HG02623 (cell line): ENCODE measurements at regions not wholly inside any gene's neighbourhood (a gene's known extent, or its start where the extent isn't known, plus 50 kb on each side); places are given as distances from the start of the nearest gene placed in this dataset.
"Not testable (repeated sequence)": the region's sequence is repeated elsewhere in the genome, so short reads cannot be mapped to it uniquely, and the experiment has no call there.

Source experiments
- ATAC-seq: cut with Tn5 transposase; IDR thresholded peaks from one replicate; pipeline ENCODE4 v1.9.1; 2021; ENCODE audit warnings: moderate library complexity; ENCODE audit not compliant: unreplicated experiment

- ATAC-seq: no peak
Observed at GRCh38 chr16:9141813-9142212, 50.4 kb downstream of the HAPSTR1 start.

DNA sequence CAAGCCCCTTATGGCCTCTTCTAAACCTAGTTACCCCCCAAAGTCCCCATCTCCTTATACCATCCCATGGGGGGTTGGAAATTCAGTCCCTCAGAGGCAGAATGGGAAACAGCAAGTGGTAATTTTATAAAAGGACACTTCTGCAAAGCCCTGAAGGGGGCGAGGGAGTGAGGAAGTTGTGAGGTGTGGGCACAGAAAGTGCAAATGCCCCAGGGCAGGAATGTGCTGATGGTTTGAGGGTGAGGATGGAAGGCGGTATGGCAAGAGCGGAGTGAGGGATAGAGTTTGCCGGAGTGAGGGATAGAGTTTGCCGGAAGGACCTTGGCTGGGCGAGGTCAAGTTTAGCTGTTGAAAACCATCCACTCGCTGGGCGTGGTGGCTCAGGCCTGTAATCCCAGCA, 52.7 kb downstream of the HAPSTR1 start:
- no peak for ATAC-seq

DNA sequence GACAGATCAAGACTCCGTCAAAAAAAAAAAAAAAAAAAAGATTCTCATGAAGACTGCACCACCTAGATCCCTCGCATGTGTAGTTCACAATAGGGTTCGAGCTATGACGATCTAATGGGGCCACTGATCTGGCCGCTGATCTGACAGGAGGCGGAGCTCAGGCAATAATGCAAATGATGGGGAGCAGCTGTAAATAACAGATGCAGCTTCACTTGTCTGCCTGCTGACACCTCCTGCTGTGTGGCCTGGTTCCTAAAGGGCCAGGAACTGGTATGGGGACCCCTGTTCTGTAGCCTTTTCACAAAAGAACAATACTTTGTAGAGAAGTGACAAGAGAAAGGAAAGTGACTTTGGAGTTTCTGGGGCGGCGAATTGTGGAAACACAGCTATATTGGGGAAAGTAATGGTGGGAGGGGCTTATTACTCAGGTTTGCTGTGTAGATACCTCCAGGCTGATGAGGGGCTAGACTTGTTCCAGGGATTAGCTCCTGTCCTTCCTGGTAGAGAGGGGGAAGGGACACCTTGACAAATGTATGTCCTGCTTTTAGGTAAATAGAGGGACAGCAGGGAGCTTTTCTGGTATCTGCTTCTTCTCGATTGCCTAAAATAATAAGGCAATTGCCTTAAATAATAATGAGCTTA, 57.1 kb downstream of the HAPSTR1 start:
- no peak for ATAC-seq

DNA sequence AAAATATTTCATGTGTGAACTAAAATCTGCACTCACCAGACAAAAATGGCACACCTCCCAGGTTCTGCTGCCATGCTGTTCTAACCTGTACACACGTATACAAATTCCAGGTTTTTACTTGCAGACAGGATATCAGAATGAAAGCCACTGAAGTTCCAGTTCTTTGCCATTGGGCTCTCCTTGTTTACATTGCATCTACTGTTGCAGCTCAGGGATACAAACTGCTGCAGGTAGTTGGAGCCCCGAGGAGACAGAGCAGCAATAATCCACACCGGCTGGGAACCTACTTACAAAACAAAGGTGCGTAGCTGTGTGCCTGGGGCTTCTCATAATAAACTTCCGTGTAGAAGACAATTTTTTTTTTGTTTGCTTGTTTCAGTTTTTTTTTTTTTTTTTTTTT, 59.6 kb downstream of the HAPSTR1 start:
- no peak for ATAC-seq

- ATAC-seq: no peak
Observed at GRCh38 chr16:9151597-9151996, 60.2 kb downstream of the HAPSTR1 start.

DNA sequence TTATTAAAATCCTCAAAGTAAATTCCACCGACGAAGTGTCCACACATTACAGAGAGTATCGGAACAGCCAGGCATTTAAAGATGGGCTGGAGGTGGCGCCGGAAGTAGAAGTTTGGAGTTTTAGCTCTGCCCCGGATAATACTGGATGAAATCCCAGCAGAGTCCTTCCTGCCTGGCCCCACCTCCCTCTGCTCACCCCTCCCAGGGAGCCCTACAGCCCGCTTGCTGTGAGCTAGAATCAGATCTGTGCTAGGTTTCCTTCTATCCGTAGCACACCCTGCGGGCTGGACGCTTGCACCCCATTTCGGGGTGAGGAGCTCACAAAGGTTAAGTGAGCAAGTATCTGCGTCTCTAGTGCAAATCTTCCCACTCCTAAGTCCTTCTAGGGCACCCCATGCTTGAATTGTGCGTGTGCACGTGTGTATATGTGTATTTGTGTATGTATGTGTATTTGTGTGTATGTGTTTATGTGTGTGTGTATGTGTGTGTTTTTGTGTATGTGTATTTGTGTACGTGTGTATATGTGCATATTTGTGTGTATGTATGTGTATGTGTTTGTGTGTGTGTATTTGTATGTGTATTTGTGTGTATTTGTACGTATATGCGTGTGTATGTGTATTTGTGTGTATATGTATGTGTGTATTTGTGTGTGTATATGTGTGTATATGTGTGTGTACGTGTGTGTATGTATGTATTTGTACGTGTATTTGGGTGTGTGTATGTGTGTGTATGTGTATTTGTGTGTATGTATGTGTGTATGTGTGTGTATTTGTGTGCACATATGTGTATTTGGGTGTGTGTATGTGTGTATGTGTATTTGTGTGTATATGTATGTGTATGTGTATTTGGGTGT, 61.4 kb downstream of the HAPSTR1 start:
- no peak for ATAC-seq

- no peak for ATAC-seq
Observed at GRCh38 chr16:9153502-9153864, 62.0 kb downstream of the HAPSTR1 start.

- no peak for ATAC-seq
Observed at GRCh38 chr16:9154567-9155410, 63.3 kb downstream of the HAPSTR1 start.

- ATAC-seq: no peak
Observed at GRCh38 chr16:9155871-9156270, 64.4 kb downstream of the HAPSTR1 start.

DNA sequence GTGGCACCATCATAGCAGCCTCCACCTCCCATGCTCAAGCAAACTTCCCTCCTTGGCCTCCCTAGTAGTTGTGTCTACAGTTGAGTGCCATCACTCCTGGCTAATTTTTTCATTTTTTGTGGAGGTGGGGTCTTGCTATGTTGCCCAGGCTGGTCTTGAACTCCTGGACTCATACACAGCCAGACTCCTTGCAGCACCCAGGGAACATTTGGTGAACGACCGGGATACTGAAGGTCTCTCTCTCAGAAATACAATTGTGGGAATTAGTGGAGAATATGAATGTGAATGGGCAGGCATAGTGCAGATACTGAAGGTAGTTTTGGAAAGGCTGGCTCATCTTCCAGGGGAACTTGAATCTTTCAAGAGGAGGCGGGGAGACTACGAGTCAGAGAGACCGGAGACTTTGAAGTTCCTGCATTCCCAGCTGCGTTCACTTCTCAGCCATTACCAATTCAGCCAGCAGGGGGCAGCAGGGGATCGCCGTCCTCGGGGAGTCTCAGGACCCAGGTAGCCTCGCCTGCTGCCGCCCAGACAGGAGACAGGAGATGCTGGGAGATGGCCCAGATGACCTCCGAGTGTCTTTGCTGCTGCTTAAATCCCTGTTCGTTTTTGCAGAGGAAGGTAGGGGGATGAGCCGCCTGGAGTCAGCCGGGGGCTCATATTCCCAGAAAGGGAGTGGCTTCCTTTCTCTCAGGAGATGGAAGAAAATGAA, 68.6 kb downstream of the HAPSTR1 start:
- no peak for ATAC-seq

DNA sequence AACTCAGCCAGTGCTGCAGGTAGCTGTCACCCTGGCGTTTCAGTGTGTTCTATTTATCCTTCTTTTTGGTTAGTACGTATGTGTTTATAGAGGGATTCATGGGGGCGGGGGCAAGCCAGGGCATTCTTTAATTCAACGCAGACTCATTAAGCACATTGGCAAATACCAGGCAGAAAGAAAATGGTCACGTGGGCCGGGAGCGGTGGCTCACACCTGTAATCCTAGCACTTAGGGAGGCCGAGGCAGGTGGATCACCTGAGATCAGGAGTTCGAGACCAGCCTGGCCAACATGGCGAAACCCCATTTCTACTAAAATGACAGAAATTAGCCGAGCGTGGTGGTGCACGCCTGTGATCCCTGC, 69.1 kb downstream of the HAPSTR1 start:
- ATAC-seq: no peak

DNA sequence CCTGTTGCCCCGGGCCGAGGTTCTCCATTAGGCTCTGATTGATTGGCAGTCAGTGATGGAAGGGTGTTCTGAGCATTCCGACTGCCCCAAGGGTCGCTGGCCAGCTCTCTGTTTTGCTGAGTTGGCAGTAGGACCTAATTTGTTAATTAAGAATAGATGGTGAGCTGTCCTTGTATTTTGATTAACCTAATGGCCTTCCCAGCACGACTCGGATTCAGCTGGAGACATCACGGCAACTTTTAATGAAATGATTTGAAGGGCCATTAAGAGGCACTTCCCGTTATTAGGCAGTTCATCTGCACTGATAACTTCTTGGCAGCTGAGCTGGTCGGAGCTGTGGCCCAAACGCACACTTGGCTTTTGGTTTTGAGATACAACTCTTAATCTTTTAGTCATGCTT, 74.2 kb downstream of the HAPSTR1 start:
- no peak for ATAC-seq

- not testable (repeated sequence) for ATAC-seq
Observed at GRCh38 chr16:9166326-9166993, 75.0 kb downstream of the HAPSTR1 start.

DNA sequence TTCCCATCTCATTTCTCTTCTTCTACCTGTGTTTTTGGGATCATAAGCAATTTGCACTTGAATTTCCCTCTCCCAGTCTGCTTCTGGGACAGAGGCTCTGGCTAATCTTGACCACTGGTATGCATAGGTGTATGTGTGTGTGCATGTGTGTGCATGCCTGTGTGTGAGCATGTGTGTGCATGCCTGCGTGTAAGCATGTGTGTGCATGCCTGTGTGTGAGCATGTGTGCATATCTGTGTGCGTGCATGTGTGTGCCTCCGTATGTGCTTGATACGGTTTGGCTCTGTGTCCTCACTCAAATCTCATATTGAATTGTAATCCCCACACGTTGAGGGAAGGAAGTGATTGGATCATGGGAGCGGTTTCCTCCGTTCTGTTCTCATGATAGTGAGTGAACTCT, 77.7 kb downstream of the HAPSTR1 start:
- ATAC-seq: no peak

DNA sequence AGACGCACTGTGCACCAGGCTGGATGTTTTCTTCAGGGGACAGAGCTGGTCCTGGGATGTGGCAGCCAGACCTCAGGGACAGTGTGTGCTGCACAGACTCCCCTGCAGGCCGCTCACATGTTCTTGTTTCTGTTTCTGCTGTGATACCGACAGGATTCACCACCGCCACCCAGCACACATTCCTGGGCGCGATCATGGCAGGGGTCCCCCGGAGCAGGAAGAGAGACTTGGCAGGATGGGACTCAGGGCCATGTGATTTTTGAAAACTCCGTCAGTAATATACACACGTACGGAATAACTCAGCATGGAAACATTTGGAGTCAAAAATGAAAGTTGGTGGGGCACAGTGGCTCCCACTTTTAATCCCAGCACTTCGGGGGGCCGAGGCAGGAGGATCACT, 79.0 kb downstream of the HAPSTR1 start:
- no peak for ATAC-seq

- no peak for ATAC-seq
Observed at GRCh38 chr16:9176547-9177418, 85.3 kb downstream of the HAPSTR1 start.

DNA sequence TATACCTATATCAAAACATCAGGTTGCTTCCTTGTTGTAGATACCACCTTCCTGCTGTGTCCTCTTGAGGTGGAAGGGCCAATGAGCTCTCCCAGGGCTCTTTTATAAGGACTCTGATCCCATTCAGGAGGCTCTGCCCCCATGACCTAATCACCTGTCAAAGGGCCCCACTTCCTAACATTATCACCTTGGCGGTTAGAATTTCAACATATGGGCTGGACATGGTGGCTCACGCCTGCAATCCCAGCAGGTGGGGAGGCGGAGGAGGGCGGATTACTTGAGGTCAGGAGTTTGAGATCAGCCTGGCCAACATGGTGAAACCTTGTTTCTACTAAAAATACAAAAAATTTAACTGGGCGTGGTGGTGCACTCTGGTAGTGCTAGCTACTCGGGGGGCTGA, 86.4 kb downstream of the HAPSTR1 start:
- no peak for ATAC-seq

DNA sequence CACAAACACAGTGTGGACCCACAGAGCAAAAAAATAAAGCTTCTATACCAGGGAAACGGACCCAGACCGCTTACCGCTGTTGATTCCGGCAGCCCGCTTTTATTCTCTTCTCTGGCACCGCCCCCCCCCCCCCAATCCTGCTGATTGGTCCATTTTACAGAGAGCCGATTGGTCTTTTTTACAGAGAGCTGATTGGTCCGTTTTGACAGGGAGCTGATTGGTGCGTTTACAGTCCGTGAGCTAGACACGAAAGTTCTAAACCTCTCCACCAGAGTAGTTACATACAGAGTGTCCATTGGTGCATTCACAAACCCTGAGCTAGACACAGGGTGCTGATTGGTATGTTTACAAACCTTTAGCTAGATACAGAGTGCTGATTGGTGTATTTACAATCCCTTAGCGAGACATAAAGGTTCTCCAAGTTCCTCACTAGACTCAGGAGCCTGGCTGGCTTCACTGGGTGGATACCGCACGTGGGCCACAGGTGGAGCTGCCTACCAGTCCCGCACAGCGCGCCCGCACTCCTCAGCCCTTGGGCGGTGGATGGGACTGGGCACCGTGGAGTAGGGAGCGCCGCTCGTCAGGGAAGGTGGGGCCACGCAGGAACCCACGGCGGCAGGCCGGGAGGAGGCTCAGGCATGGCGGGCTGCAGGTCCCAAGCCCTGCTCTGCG, 92.4 kb downstream of the HAPSTR1 start:
- ATAC-seq: no peak

GRCh38 chr16:9184354-9184690, 92.9 kb downstream of the HAPSTR1 start:
- ATAC-seq: no peak
